AG08395 (cell line): ENCODE measurements at regions not wholly inside any gene's neighbourhood (a gene's known extent, or its start where the extent isn't known, plus 50 kb on each side); places are given as distances from the start of the nearest gene placed in this dataset.

ENCODE experiments used
- DNase-seq: peaks from one replicate; pipeline ENCODE4 v3.0.0; 2012; ENCODE audit warnings: mixed read lengths, low spot score

- DNase-seq, result no peak
These were observed 398.4 kb upstream of the NOVA1 start for GRCh38 chr14:26996246-26996645.

- no peak for DNase-seq
These were observed 404.3 kb upstream of the NOVA1 start for GRCh38 chr14:27002179-27002578.

- DNase-seq, result no peak
These were observed 408.7 kb upstream of the NOVA1 start for GRCh38 chr14:27006570-27006969.

- no peak for DNase-seq
These were observed 410.4 kb upstream of the NOVA1 start for GRCh38 chr14:27008187-27008586.

- no peak for DNase-seq
These were observed 414.8 kb upstream of the NOVA1 start for GRCh38 chr14:27012641-27013040.

- no peak for DNase-seq
These were observed 415.8 kb upstream of the NOVA1 start for GRCh38 chr14:27013678-27014077.

- no peak for DNase-seq
These were observed 417.2 kb upstream of the NOVA1 start for GRCh38 chr14:27015065-27015464.

- DNase-seq, result no peak
These were observed 427.8 kb upstream of the NOVA1 start for GRCh38 chr14:27025648-27026047.

GRCh38 chr14:27026097-27026496, 428.3 kb upstream of the NOVA1 start:
- DNase-seq, result no peak

GRCh38 chr14:27040552-27040951, 442.7 kb upstream of the NOVA1 start:
- DNase-seq, result no peak

- no peak for DNase-seq
These were observed 451.9 kb upstream of the NOVA1 start for GRCh38 chr14:27049701-27050100.

- DNase-seq, result no peak
These were observed 452.4 kb upstream of the NOVA1 start for GRCh38 chr14:27050208-27050607.

- DNase-seq, result no peak
These were observed 458.8 kb upstream of the NOVA1 start for GRCh38 chr14:27056586-27056985.

GRCh38 chr14:27061299-27061698, 463.5 kb upstream of the NOVA1 start:
- no peak for DNase-seq

- DNase-seq, result no peak
These were observed 466.1 kb upstream of the NOVA1 start for GRCh38 chr14:27063959-27064358.

GRCh38 chr14:27065886-27066285, 468.1 kb upstream of the NOVA1 start:
- DNase-seq, result no peak

GRCh38 chr14:27067961-27068360, 470.1 kb upstream of the NOVA1 start:
- DNase-seq, result no peak

GRCh38 chr14:27072589-27072988, 474.8 kb upstream of the NOVA1 start:
- DNase-seq, result no peak

- DNase-seq, result no peak
These were observed 477.7 kb upstream of the NOVA1 start for GRCh38 chr14:27075503-27075902.

GRCh38 chr14:27077214-27077613, 479.4 kb upstream of the NOVA1 start:
- no peak for DNase-seq

- no peak for DNase-seq
These were observed 479.9 kb upstream of the NOVA1 start for GRCh38 chr14:27077710-27078109.

GRCh38 chr14:27078191-27078590, 480.4 kb upstream of the NOVA1 start:
- DNase-seq, result no peak

- DNase-seq, result no peak
These were observed 481.9 kb upstream of the NOVA1 start for GRCh38 chr14:27079716-27080115.

GRCh38 chr14:27085500-27085899, 487.7 kb upstream of the NOVA1 start:
- DNase-seq, result no peak

GRCh38 chr14:27090716-27091115, 492.9 kb upstream of the NOVA1 start:
- DNase-seq, result no peak
